Stimulated activated CD8-positive, alpha-beta memory T cell treated with anti-CD3 and anti-CD28 coated beads, Interleukin-4, amount 100 ng/mL, for 1 hour (primary cell): ENCODE measurements at regions not wholly inside any gene's neighbourhood (a gene's known extent, or its start where the extent isn't known, plus 50 kb on each side); places are given as distances from the start of the nearest gene placed in this dataset.
"Not testable (repeated sequence)": the region's sequence is repeated elsewhere in the genome, so short reads cannot be mapped to it uniquely, and the experiment has no call there.

ENCODE experiments used
- DNase-seq, 2 donors: peaks; one replicate each; pipeline ENCODE4 v3.0.0-alpha.2; 2020; ENCODE audit warnings: low read depth in 2 of 2, low spot score in 1 of 2

GRCh38 chr12:11535127-11535526, 114.3 kb upstream of the ETV6 start:
- DNase-seq = no peak

GRCh38 chr12:11539156-11539555, 110.3 kb upstream of the ETV6 start:
- no peak for DNase-seq

DNA sequence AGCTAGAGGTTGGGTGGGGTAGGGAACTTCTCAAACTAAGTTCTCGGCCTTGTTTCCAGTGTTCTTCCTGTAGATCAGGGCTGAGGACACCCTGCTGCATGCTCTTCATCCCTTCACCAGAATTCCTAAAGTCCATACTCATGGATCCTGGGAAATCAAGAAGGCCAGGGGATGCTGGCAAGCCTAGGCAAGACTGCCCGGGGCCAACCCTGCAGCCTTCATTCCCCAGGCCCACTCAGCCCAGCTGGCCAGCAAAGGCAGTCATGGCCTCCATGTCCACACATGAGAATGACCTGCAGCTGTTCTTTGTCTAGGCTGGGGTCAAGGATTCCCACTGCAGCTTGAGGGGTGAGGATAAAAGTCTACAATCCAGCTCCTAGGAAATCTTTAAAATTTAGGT, 109.3 kb upstream of the ETV6 start:
- no peak for DNase-seq

GRCh38 chr12:11540615-11541310, 108.7 kb upstream of the ETV6 start:
- DNase-seq = no peak

DNA sequence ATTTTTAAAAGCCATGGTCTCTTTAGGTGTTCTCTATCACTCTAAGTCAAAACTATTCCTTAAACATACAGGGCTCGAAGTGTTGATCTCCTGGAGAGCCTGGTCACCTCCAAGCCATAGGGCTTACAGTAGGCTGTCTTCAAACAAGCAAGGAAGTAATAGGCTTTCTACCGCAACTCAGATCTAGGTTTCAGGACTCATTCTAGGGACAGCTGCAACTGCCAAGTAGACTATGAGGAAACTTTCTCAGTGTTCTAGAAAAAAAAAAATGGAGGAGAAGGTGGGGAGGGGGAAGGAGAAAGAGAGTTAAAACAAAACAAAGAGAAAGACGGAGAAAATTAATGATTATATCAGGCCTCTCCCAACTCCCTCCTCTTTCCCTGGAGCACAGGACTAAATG, 106.9 kb upstream of the ETV6 start:
- no peak for DNase-seq

- DNase-seq = no peak
Observed at GRCh38 chr12:11543457-11544158, 105.9 kb upstream of the ETV6 start.

- peak in 1 of 2 donors; percentile 12 for DNase-seq
Observed at GRCh38 chr12:11545484-11546330, 103.8 kb upstream of the ETV6 start.

DNA sequence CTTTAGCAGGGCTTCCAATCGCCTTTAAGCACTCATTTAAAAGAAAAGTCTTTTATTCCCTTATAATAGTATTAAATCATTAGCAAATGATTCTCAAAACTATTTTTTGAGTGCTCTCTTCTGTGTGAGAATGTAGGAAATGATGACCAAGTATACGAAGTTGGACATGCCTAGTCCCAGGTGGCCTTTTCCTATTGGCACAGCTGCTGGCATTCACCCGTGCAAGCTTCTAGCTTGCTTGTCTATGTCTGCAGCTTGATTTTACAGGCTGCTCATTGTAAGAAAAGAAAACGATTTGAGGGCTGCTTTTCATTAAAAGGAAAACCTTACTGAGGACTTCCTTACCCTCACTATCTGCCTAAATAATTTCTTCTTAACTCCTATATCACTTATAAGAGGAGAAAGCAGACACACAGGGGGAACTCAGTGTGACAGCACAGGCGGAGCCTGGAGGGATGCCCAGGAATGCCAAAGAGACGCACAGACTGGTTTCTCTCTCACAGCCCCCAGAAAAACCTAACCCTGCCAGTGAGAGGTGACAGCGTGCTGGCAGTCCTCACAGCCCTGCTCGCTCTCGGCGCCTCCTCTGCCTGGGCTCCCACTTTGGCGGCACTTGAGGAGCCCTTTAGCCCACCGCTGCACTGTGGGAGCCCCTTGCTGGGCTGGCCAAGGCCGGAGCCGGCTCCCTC, 102.7 kb upstream of the ETV6 start:
- DNase-seq = not testable (repeated sequence)

GRCh38 chr12:11547271-11547646, 102.2 kb upstream of the ETV6 start:
- not testable (repeated sequence) for DNase-seq

GRCh38 chr12:11549119-11549518, 100.4 kb upstream of the ETV6 start:
- DNase-seq = no peak

- peak in 1 of 2 donors; percentile 9 for DNase-seq
Observed at GRCh38 chr12:11553871-11554533, 95.5 kb upstream of the ETV6 start.

- DNase-seq = no peak
Observed at GRCh38 chr12:11555195-11555594, 94.3 kb upstream of the ETV6 start.

DNA sequence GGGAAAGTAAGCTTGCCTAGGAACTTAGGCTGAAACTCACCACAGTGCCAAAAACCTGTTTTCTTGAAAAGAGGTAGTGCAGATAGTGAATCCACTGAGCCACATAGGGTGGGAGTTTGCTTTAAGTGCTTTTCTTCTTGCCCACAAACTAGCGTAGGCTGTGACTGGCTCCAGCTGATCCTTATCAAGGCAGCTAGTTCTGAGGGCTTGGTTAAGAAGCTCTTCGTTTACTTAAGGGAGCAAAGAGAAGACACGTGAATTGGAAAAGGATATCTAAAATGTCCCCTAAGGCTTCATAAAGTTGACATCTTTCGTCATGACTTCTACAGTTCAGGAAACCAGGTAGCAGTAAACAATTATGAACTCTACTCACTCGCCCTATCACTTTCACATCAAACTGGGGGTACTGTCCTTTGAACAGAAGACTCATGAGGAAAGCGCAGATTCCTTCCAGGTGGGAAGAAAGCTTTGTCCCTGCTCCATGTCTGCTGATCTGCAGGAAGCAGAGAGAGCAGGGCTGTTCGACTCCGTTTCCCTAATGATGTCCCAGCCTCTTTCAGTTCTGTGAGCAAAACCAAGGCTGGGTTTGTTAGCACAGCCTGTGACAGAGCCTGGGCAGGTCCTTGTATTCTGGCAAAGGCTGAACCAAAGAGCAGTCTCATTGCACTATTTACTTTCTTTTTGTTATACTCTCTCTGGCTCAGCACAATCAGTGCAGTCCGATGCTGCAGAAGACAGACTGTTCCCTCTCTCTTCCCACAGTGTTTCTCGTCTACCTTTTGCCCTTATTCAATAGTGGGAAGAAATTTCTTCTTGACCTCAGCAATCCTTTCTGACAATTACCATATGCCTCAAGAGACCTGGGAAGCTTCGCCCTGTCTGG, 93.5 kb upstream of the ETV6 start:
- no peak for DNase-seq

- DNase-seq = no peak
Observed at GRCh38 chr12:11556682-11557081, 92.8 kb upstream of the ETV6 start.

DNA sequence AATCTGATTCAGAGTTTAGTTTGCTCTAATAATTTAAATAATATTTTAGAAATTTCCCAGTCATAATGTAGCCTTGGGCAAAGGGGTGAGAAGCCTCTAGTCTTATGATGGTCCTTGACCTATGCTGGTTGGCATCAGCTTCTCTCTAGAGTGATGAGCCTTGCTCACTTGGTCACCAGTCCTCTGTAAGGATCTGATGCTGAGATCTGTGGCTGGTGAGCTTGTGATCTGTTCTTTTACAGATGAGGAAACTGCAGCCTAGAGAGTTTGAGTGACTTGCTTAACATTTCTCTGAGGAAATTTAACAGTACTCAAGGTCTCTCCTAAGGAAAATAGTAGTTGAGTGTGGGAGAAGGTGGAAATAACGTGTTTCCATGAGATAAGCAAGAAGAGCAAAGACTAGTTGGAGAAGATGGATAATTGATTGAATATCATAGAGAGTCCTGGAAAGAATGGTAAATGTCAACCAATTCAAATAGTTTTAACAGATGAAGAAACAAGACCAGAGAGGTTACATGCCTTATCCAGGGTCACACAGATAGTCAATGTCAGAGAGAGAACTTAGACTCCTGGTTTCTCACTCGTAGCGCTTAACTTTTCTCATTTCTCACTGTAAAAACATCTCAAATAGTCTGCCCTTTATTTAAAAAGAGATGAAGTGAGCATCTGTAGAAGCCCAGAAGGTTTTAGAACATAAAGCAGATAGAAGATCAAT, 89.7 kb upstream of the ETV6 start:
- no peak for DNase-seq

DNA sequence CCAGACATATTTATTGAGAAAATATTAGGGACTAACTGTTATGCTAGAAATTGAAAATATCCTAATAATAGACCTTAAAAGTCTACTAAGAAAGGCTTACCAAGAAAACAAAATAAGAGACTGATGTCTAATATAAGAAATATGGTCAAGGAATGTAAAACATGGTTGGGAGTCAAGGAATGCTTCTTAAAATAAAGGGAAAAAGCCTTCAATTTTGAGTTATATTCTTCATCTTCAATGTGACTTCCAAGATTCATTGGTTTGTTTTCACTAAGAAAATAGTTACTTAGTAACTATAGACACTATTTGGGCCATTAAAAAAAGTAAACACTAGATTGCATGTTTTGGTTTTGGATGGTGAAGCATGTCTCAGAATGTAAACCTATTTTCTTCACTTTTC, 88.1 kb upstream of the ETV6 start:
- DNase-seq = no peak

DNA sequence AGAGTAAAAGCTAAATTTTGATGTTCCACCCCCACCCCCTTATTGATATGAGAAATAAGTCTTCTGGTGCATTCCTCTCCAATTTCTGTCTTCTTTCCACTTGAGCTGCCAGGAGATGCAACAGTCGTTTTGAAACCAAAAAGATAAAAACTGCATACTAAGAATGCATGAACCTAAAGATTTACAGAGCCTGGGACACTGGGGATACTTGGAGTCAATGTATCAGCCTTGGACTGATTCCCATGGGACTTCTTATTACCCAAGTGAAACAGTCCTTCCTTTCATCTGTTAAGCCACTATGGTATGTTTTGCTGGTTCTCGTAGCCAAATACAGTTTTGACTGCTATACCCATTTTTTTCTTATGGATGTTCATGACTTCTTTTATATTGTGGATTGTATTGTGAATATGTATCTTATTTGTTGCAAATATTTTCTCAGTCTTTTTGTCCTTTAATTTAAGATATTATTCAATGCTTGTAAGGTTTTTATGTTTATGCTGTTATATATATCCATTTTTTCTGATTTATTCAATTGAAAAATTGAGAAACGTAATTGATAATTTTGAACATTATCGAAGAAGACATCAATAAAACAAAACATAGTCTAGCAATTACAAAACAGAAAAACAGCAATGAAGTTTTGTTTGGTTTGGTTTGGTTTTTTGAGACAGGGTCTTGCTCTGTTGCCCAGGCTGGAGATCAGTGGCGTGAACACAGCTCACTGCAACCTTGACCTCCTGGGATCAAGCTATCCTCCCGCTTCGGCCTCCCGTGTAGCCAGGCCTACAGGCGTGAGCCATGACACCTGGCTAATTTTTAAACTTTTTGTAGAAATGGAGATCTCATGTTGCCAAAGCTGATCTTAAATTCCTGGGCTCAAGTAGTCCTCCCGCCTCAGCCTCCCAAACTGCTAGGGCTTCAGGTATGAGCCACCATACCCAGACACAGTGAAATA, 85.4 kb upstream of the ETV6 start:
- DNase-seq = no peak

DNA sequence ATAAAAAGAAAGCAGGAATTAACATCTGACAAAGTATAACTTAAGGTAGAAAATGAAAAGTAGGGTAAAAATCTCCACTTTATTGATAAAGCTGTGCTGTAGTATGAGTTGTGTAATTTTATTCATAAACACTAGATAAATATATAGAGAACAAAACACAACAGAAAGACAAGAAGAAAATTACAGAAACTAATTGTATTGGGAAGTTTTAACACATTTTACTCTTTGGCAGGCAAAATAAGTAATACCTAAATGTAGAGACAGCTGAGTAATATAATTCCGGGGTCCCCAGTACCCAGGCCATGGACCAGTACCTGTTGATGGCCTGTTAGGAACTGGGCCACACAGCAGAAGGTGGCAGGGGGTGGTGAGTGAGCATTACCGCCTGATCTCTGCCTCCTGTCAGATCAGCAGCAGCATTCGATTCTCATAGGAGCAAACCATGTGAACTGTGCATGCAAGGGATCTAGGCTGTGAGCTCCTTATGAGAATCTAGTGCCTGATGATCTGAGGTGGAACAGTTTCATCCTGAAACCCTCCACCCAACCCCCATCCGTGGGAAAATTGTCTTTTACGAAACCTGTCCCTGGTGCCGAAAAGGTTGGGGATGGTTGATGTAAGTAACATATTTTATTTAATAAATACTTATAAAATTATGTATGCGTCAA, 84.4 kb upstream of the ETV6 start:
- DNase-seq = no peak
